ENCODE measurements at regions not wholly inside any gene's neighbourhood (a gene's known extent, or its start where the extent isn't known, plus 50 kb on each side); places are given as distances from the start of the nearest gene placed in this dataset.

DNA sequence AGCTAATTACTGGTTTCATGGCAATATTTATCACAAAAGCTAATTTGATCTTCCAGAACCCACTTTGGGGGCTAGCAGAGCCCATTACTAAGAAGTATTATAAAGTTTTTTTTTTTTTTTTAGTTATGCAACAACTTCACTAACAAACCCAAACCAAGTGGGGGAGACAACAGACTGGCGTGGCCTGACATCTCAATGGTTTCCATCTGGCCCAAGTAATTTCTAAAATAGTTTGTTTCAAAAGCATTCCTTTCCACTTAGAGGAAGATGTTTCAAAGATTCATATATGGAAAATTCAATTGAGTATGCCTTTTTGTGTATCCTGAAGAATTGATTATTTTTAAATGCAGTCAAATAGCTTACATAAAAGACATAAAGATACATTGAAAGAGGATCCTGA is 367.1 kb downstream of the HRH4 start:
- Histone ChIP-seq H3K27ac (no peak overlapping the region), H3K27me3 (replicated peaks; ENCODE audit: insufficient read depth) (no peaks in the 10 kb centered on the region), H3K9me3 (no peaks in the 10 kb centered on the region), H3K4me1 (ENCODE audit: control insufficient read depth in 1 of 2, low read depth in 2 of 2) (no peaks in the 10 kb centered on the region), H3K36me3 (no peaks in the 10 kb centered on the region), H3K4me3 (no peak overlapping the region)
- ATAC-seq (ENCODE audit: insufficient number of reproducible peaks, low FRiP score, low read depth), result no peak
- no peak for DNase-seq (ENCODE audit: low spot score)
- TF ChIP-seq, protein P1, sequence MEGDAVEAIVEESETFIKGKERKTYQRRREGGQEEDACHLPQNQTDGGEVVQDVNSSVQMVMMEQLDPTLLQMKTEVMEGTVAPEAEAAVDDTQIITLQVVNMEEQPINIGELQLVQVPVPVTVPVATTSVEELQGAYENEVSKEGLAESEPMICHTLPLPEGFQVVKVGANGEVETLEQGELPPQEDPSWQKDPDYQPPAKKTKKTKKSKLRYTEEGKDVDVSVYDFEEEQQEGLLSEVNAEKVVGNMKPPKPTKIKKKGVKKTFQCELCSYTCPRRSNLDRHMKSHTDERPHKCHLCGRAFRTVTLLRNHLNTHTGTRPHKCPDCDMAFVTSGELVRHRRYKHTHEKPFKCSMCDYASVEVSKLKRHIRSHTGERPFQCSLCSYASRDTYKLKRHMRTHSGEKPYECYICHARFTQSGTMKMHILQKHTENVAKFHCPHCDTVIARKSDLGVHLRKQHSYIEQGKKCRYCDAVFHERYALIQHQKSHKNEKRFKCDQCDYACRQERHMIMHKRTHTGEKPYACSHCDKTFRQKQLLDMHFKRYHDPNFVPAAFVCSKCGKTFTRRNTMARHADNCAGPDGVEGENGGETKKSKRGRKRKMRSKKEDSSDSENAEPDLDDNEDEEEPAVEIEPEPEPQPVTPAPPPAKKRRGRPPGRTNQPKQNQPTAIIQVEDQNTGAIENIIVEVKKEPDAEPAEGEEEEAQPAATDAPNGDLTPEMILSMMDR (IDR thresholded peaks at IDR 0.05), result no peak

DNA sequence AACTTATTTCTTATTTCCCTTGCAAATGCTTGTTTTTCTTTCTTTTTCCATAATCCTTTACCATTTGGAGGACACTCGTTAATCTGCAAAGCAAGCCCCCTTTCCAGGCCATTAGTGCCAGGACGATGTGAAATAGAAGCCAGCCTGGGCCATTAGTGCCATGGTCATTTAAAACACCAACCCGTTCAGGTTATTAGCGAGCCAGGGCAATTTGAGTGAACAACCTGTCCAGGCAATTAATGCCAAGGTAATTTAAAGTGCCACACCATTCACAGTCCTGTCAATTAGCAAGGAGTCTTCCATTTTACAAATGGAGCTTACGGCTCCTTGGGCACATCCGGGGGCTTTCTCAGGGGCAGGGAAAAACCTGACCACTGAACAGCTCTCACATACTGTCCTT is 370.6 kb downstream of the HRH4 start:
- no peak overlapping the region for H3K4me3 ChIP-seq
- H3K4me1 ChIP-seq (ENCODE audit: control insufficient read depth in 1 of 2, low read depth in 2 of 2), result no peaks in the 10 kb centered on the region
- TF ChIP-seq, protein P1 (IDR thresholded peaks at IDR 0.05), result no peak
- DNase-seq (ENCODE audit: low spot score) (no peak), ATAC-seq (ENCODE audit: insufficient number of reproducible peaks, low FRiP score, low read depth) (no peak)
- H3K36me3 ChIP-seq, result no peaks in the 10 kb centered on the region
- no peak overlapping the region for H3K27ac ChIP-seq
- H3K27me3 ChIP-seq (replicated peaks; ENCODE audit: insufficient read depth), result no peaks in the 10 kb centered on the region
- no peaks in the 10 kb centered on the region for H3K9me3 ChIP-seq

DNA sequence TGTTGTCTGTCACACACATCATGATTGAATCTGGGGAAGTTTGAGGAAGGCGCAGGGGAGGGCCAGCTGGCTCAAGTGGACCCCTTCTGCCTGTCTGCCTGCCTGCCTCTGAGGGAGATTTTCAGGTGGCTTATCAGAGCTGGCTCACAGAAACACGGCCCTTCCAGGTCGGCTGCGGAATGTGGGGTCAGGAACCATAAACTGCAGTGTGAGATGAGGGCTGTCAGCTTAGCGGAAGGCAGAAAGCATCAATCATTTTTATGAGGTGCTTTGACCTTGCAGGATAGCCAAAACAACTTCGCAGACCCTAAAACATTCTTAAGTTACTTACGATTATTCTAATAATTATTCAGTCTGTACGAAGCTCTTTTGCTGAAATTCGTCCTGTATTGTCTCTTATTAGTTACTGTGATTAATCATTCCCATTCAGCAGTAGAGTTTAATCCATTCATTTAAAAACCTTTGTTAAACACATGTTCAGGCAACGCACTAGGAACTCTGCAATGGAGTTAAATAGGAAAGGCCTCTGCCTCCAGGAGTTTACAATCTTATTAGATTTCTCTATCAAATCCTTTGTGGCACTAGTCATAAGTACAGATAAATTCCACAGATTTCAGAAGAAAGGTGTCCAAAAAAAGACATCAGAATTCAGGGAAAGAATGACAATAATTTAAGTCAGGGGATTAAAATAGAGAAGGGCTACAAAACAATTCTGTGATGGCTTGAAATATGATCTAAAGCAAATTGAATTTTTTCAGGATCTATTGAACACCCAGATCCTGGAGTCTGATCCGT is 371.6 kb downstream of the HRH4 start:
- Histone ChIP-seq H3K27ac (no peak overlapping the region), H3K4me3 (no peak overlapping the region), H3K9me3 (no peaks in the 10 kb centered on the region), H3K36me3 (no peaks in the 10 kb centered on the region), H3K4me1 (ENCODE audit: control insufficient read depth in 1 of 2, low read depth in 2 of 2) (no peaks in the 10 kb centered on the region), H3K27me3 (replicated peaks; ENCODE audit: insufficient read depth) (no peaks in the 10 kb centered on the region)
- TF ChIP-seq, protein P1 (IDR thresholded peaks at IDR 0.05), result no peak
- DNase-seq (ENCODE audit: low spot score) (no peak), ATAC-seq (ENCODE audit: insufficient number of reproducible peaks, low FRiP score, low read depth) (no peak)

DNA sequence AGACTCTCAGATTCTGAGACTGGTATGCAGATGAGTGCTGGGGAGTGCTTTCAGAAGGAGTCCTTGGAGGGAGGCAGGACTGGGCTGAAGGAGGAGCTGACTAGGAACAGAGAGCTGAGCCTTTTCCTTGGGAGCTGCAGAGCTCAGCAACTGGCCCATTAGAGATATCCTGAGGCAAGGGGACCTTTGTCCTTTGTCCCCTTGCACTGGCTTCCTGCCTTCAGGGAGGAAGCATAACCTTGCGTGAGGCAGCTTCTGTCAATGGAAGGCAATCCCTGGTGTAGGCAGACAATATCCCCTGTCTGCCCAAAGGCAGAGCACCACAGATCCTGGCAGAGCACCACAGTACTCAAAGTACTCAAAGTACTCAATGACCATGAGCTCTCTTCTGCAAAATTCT is 375.3 kb downstream of the HRH4 start:
- H3K4me3 ChIP-seq, result no peak overlapping the region
- no peaks in the 10 kb centered on the region for H3K36me3 ChIP-seq
- no peaks in the 10 kb centered on the region for H3K4me1 ChIP-seq (ENCODE audit: control insufficient read depth in 1 of 2, low read depth in 2 of 2)
- ATAC-seq (ENCODE audit: insufficient number of reproducible peaks, low FRiP score, low read depth) (no peak), DNase-seq (ENCODE audit: low spot score) (no peak)
- no peaks in the 10 kb centered on the region for H3K27me3 ChIP-seq (replicated peaks; ENCODE audit: insufficient read depth)
- TF ChIP-seq, protein P1 (IDR thresholded peaks at IDR 0.05), result no peak
- no peaks in the 10 kb centered on the region for H3K9me3 ChIP-seq
- no peak overlapping the region for H3K27ac ChIP-seq

DNA sequence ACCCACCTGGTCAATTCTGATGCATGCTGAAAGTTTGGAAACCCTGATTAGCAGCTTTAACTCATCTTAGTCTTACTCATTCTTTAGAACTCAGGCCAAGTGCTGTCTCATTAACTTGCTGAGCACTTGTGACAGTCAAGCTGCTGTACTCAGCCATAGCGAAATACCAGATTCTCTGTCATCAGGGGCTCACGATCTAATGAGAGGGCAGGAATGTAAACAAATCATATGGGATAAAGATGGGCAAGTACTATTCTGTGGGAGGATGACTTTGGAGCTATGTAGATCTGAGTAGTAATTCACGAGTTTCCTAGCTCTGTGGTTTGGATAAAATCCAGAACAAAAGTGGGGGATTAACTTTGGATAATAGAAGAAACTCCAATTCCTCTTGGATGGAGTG is 376.6 kb downstream of the HRH4 start:
- TF ChIP-seq, protein P1 (IDR thresholded peaks at IDR 0.05), result no peak
- Histone ChIP-seq H3K4me3 (no peak overlapping the region), H3K9me3 (no peaks in the 10 kb centered on the region), H3K27ac (no peak overlapping the region), H3K36me3 (no peaks in the 10 kb centered on the region), H3K27me3 (replicated peaks; ENCODE audit: insufficient read depth) (no peaks in the 10 kb centered on the region), H3K4me1 (ENCODE audit: control insufficient read depth in 1 of 2, low read depth in 2 of 2) (no peaks in the 10 kb centered on the region)
- no peak for ATAC-seq (ENCODE audit: insufficient number of reproducible peaks, low FRiP score, low read depth)
- DNase-seq (ENCODE audit: low spot score), result no peak

Measured in thoracic aorta (tissue), 2 donors.